ENCODE measurements at regions not wholly inside any gene's neighbourhood (a gene's known extent, or its start where the extent isn't known, plus 50 kb on each side); places are given as distances from the start of the nearest gene placed in this dataset.

DNA sequence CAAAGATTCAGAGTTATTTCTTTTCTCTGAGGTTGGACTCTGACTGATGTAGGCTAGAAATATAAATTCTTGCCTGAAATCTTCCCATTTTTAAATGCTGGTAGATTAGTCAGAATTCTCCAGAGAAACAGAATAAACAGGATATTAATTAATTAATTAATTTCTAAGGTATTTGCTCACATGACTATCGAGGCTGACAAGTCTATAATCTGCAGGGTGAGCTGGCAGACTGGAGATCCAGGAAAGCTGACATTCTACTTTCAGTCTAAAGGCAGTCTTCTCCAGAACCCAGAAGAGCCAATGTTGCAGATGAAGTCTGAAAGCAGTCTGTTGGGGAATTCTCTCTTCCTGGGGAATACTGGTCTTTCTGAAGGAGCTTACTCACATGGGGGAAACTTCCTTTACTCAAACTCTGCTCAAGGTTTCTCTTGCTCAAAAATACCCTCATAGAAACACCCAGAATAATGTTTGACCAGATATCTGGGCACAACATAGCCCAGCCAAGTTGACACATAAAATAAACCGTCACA is 189.7 kb downstream of the KIF20B start:
- TF ChIP-seq, protein P1, sequence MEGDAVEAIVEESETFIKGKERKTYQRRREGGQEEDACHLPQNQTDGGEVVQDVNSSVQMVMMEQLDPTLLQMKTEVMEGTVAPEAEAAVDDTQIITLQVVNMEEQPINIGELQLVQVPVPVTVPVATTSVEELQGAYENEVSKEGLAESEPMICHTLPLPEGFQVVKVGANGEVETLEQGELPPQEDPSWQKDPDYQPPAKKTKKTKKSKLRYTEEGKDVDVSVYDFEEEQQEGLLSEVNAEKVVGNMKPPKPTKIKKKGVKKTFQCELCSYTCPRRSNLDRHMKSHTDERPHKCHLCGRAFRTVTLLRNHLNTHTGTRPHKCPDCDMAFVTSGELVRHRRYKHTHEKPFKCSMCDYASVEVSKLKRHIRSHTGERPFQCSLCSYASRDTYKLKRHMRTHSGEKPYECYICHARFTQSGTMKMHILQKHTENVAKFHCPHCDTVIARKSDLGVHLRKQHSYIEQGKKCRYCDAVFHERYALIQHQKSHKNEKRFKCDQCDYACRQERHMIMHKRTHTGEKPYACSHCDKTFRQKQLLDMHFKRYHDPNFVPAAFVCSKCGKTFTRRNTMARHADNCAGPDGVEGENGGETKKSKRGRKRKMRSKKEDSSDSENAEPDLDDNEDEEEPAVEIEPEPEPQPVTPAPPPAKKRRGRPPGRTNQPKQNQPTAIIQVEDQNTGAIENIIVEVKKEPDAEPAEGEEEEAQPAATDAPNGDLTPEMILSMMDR (IDR thresholded peaks at IDR 0.05), result no peak
- Histone ChIP-seq H3K9ac (ENCODE audit: low read depth in 2 of 2, low read length in 2 of 2) (no peak overlapping the region), H3K4me1 (no peaks in the 10 kb centered on the region), H3K4me3 (no peak overlapping the region), H3K27ac (no peak overlapping the region), H3K27me3 (no peaks in the 10 kb centered on the region), H3K9me3 (no peaks in the 10 kb centered on the region), H3K36me3 (no peaks in the 10 kb centered on the region)
- no peak for DNase-seq
- intact Hi-C loops (cut with DNase I), result no loop called here

DNA sequence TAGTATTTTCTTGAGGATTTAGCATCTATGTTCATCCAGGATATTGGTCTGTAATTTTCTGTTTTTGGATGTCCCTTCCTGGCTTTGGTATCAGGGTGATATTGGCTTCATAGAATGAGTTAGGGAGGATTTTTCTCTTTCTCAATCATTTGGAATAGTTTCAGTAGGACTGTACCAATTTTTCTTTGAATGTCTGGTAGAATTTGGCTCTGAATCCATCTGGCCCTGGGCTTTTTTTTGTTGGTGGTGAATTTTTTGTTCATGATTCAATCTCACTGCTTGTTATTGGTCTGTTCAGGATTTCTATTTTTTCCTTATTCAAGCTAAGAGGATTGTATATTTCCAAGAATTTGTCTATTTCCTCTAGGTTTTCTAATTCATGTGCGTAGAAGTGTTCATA is 192.7 kb downstream of the KIF20B start:
- Histone ChIP-seq H3K9me3 (no peaks in the 10 kb centered on the region), H3K27me3 (no peaks in the 10 kb centered on the region), H3K9ac (ENCODE audit: low read depth in 2 of 2, low read length in 2 of 2) (no peak overlapping the region), H3K4me3 (no peak overlapping the region), H3K4me1 (no peaks in the 10 kb centered on the region), H3K27ac (no peak overlapping the region), H3K36me3 (no peaks in the 10 kb centered on the region)
- DNase-seq, result no peak
- TF ChIP-seq, protein P1 (IDR thresholded peaks at IDR 0.05), result no peak
- intact Hi-C loops (cut with DNase I), result no loop called here

DNA sequence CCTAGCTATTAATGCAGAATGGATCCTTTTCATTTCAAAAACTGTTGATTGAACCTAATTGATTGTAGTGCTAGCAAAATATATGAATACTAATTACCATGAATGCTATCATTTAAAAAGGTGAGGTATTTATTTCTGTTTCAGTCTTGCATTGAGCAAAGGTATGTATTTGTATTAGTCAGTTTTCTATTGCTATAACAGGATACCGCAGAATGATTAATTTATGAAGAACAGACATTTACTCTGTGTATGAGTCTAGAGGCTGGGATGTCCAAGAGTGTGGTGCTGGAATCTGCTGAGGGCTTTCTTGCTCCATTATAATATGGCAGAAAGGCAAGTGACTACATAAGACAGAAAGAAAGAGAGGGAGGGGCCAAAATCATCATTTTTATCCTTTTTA is 199.2 kb downstream of the KIF20B start:
- Histone ChIP-seq H3K9ac (ENCODE audit: low read depth in 2 of 2, low read length in 2 of 2) (no peak overlapping the region), H3K27ac (no peak overlapping the region), H3K9me3 (no peaks in the 10 kb centered on the region), H3K4me1 (no peaks in the 10 kb centered on the region), H3K27me3 (no peaks in the 10 kb centered on the region), H3K36me3 (no peaks in the 10 kb centered on the region), H3K4me3 (no peak overlapping the region)
- intact Hi-C loops (cut with DNase I), result no loop called here
- TF ChIP-seq, protein P1 (IDR thresholded peaks at IDR 0.05), result no peak
- DNase-seq, result no peak

DNA sequence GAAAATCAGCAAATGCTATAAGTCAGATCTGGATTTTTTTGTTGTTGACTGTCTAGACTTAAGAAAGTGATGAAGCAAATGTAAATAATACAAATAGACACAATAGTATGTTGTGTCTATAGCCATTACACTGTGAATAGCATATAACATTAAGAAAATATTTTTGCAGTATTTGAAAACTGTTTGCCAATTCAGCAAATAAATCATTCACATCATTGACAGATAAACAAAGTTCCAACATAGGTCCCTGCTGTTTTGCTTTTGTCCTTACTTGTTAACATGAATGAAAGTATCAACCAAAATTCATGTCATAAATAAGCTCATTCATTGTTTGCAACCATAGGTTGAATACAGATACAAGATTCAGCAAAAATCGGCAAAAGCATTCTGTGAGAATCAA is 200.5 kb downstream of the KIF20B start:
- no peaks in the 10 kb centered on the region for H3K9me3 ChIP-seq
- H3K4me1 ChIP-seq, result no peaks in the 10 kb centered on the region
- intact Hi-C loops (cut with DNase I), result no loop called here
- no peak for DNase-seq
- no peaks in the 10 kb centered on the region for H3K27me3 ChIP-seq
- TF ChIP-seq, protein P1 (IDR thresholded peaks at IDR 0.05), result no peak
- no peak overlapping the region for H3K4me3 ChIP-seq
- H3K9ac ChIP-seq (ENCODE audit: low read depth in 2 of 2, low read length in 2 of 2), result no peak overlapping the region
- no peak overlapping the region for H3K27ac ChIP-seq
- H3K36me3 ChIP-seq, result no peaks in the 10 kb centered on the region

DNA sequence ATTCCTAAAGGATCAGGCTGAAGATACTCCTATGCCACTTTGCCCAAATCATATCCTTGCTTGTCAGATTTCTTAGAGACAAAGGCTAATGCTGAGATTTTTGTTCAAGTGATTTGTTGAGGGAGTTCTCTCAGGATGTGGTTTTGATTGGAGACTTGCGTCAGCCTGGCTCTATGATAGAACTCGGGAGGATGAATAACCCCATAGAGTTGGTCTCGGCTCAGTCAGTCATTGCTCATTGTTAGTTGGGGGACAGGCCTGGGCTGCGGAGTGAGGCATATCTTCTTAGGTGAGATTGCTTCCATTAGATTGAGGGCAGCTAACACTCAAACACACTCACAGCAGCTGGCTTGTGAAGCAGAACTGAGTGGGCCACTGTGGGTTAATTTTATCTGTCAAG is 203.4 kb downstream of the KIF20B start:
- DNase-seq, result no peak
- Histone ChIP-seq H3K36me3 (no peaks in the 10 kb centered on the region), H3K27ac (no peak overlapping the region), H3K4me1 (no peaks in the 10 kb centered on the region), H3K9me3 (no peaks in the 10 kb centered on the region), H3K4me3 (no peak overlapping the region), H3K27me3 (no peaks in the 10 kb centered on the region), H3K9ac (ENCODE audit: low read depth in 2 of 2, low read length in 2 of 2) (no peak overlapping the region)
- TF ChIP-seq, protein P1 (IDR thresholded peaks at IDR 0.05), result no peak
- intact Hi-C loops (cut with DNase I), result no loop called here

DNA sequence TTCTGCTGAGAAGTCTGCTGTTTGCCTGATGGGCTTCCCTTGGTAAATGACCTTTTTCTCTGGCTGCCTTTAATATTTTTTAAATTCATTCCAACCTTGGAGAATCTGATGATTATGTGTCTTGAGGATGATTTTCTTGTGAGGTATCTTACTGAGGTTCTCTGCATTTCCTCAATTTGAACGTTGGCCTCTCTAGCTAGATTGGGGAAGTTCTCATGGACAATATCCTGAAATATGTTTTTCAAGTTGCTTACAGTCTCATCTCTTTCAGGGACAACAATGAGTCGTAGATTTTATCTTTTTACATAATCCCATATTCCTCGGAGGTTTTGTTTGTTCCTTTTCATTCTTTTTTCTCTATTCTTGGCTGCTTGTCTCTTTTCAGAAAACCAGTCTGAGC is 208.4 kb downstream of the KIF20B start:
- Histone ChIP-seq H3K9ac (ENCODE audit: low read depth in 2 of 2, low read length in 2 of 2) (no peak overlapping the region), H3K27me3 (no peaks in the 10 kb centered on the region), H3K27ac (no peak overlapping the region), H3K4me1 (no peaks in the 10 kb centered on the region), H3K4me3 (no peak overlapping the region), H3K36me3 (no peaks in the 10 kb centered on the region), H3K9me3 (no peaks in the 10 kb centered on the region)
- no peak for DNase-seq
- intact Hi-C loops (cut with DNase I), result no loop called here
- TF ChIP-seq, protein P1 (IDR thresholded peaks at IDR 0.05), result no peak
